Activated CD4-positive, alpha-beta T cell treated with anti-CD3 and anti-CD28 coated beads for 36 hours (primary cell): ENCODE measurements at regions not wholly inside any gene's neighbourhood (a gene's known extent, or its start where the extent isn't known, plus 50 kb on each side); places are given as distances from the start of the nearest gene placed in this dataset.

Experiments used
- ATAC-seq: fragments of 200-7000 bp; cut with Tn5 transposase; one replicate; pipeline ENCODE4 v1.10.0; 2021; ENCODE audit warnings: mild to moderate bottlenecking, moderate library complexity
- CTCF ChIA-PET: fragments of 350-600 bp; sonication (Branson Sonifier 250); formaldehyde crosslinking; loops from one replicate; lab custom pipeline; 2021; ENCODE audit warnings: antibody characterized with exemption; lab: Charles Lee
- POLR2A ChIA-PET: fragments of 350-600 bp; sonication (Branson Sonifier 250); formaldehyde crosslinking; loops from one replicate; lab custom pipeline; 2021; ENCODE audit warnings: antibody characterized with exemption, inconsistent platforms; lab: Charles Lee
- DNase-seq: peaks from one replicate; pipeline ENCODE4 v3.0.0-alpha.2; 2020
- H3K27ac Mint-ChIP-seq: one replicate; pipeline ENCODE4 v1.8.0; 2021; ENCODE audit warnings: mixed read lengths
- H3K27me3 Mint-ChIP-seq: one replicate; pipeline ENCODE4 v1.8.0; 2021; ENCODE audit warnings: mixed read lengths
- H3K36me3 Mint-ChIP-seq: one replicate; pipeline ENCODE4 v1.8.0; 2021; ENCODE audit warnings: low read depth, mixed read lengths
- H3K4me1 Mint-ChIP-seq: one replicate; pipeline ENCODE4 v1.8.0; 2021; ENCODE audit warnings: mixed read lengths
- H3K4me3 Mint-ChIP-seq: one replicate; pipeline ENCODE4 v1.8.0; 2021; ENCODE audit warnings: mild to moderate bottlenecking, moderate library complexity, mixed read lengths
- H3K9me3 Mint-ChIP-seq: one replicate; pipeline ENCODE4 v1.8.0; 2021; ENCODE audit warnings: low read depth, mixed read lengths
- intact Hi-C, 2 experiments: fragments of 100-400 bp; cut with DNase I in 1 of 2; cut with micrococcal nuclease in 1 of 2; formaldehyde crosslinking; loops; one replicate each; pipeline versions ENCODE4 v1.14.2 to v1.15.1; 2022 to 2024; cut with DNase I, micrococcal nuclease

GRCh38 chr13:89255844-89256406, 1584.8 kb downstream of the SLITRK5 start:
- Mint-ChIP-seq H3K27me3 (no peaks in the 10 kb centered on the region), H3K4me1 (no peaks in the 10 kb centered on the region), H3K9me3 (peaks cover 24% of the 10 kb centered on the region), H3K27ac (no peak overlapping the region), H3K36me3 (no peaks in the 10 kb centered on the region), H3K4me3 (no peak overlapping the region)
- ATAC-seq = no peak
- CTCF ChIA-PET = no interaction called here
- DNase-seq = no peak
- POLR2A ChIA-PET = no interaction called here
- intact Hi-C loops = no loop called here

GRCh38 chr13:89267734-89268133, 1596.6 kb downstream of the SLITRK5 start:
- Mint-ChIP-seq H3K9me3 (peaks cover 10% of the 10 kb centered on the region), H3K27me3 (no peaks in the 10 kb centered on the region), H3K4me1 (no peaks in the 10 kb centered on the region), H3K4me3 (no peak overlapping the region), H3K27ac (no peak overlapping the region), H3K36me3 (no peaks in the 10 kb centered on the region)
- DNase-seq = no peak
- intact Hi-C loops = no loop called here
- ATAC-seq = no peak
- ChIA-PET CTCF (no interaction called here), POLR2A (no interaction called here)

- CTCF ChIA-PET = no interaction called here
- Mint-ChIP-seq H3K36me3 (no peaks in the 10 kb centered on the region), H3K9me3 (peaks cover 7% of the 10 kb centered on the region), H3K4me1 (no peaks in the 10 kb centered on the region), H3K27me3 (no peaks in the 10 kb centered on the region), H3K4me3 (no peak overlapping the region), H3K27ac (no peak overlapping the region)
- intact Hi-C loops = no loop called here
- no peak for DNase-seq
- POLR2A ChIA-PET = no interaction called here
- ATAC-seq = no peak
Measured at GRCh38 chr13:89269737-89270136, 1598.6 kb downstream of the SLITRK5 start.

GRCh38 chr13:89270736-89271135, 1599.6 kb downstream of the SLITRK5 start:
- ChIA-PET POLR2A (no interaction called here), CTCF (no interaction called here)
- no peak overlapping the region for H3K4me3 Mint-ChIP-seq

GRCh38 chr13:89279374-89279773, 1608.2 kb downstream of the SLITRK5 start:
- CTCF ChIA-PET = no interaction called here
- no peak for DNase-seq
- intact Hi-C loops = no loop called here
- Mint-ChIP-seq H3K27ac (no peak overlapping the region), H3K4me3 (no peak overlapping the region), H3K4me1 (no peaks in the 10 kb centered on the region), H3K36me3 (no peaks in the 10 kb centered on the region), H3K27me3 (no peaks in the 10 kb centered on the region), H3K9me3 (peaks cover 4% of the 10 kb centered on the region)
- ATAC-seq = no peak
- POLR2A ChIA-PET = no interaction called here

More at GRCh38 chr13:89270736-89271135, 1599.6 kb downstream of the SLITRK5 start:
- no peaks in the 10 kb centered on the region for H3K4me1 Mint-ChIP-seq
- no peaks in the 10 kb centered on the region for H3K27me3 Mint-ChIP-seq
- no peak overlapping the region for H3K27ac Mint-ChIP-seq
- ATAC-seq = no peak
- peaks cover 7% of the 10 kb centered on the region for H3K9me3 Mint-ChIP-seq
- intact Hi-C loops = no loop called here
- DNase-seq = no peak
- H3K36me3 Mint-ChIP-seq = no peaks in the 10 kb centered on the region

GRCh38 chr13:89281331-89281730, 1610.2 kb downstream of the SLITRK5 start:
- no peaks in the 10 kb centered on the region for H3K27me3 Mint-ChIP-seq
- no peak overlapping the region for H3K27ac Mint-ChIP-seq
- POLR2A ChIA-PET = no interaction called here
- intact Hi-C loops = no loop called here
- H3K4me1 Mint-ChIP-seq = no peaks in the 10 kb centered on the region
- ATAC-seq (no peak), DNase-seq (no peak)
- H3K4me3 Mint-ChIP-seq = no peak overlapping the region
- H3K36me3 Mint-ChIP-seq = no peaks in the 10 kb centered on the region
- CTCF ChIA-PET = no interaction called here
- peaks cover 4% of the 10 kb centered on the region for H3K9me3 Mint-ChIP-seq

- DNase-seq (no peak), ATAC-seq (no peak)
- intact Hi-C loops = no loop called here
- H3K36me3 Mint-ChIP-seq = no peaks in the 10 kb centered on the region
- H3K4me1 Mint-ChIP-seq = no peaks in the 10 kb centered on the region
- ChIA-PET POLR2A (no interaction called here), CTCF (no interaction called here)
- no peaks in the 10 kb centered on the region for H3K27me3 Mint-ChIP-seq
- peaks cover 7% of the 10 kb centered on the region for H3K9me3 Mint-ChIP-seq
- no peak overlapping the region for H3K4me3 Mint-ChIP-seq
- no peak overlapping the region for H3K27ac Mint-ChIP-seq
Measured at GRCh38 chr13:89282241-89282640, 1611.1 kb downstream of the SLITRK5 start.

GRCh38 chr13:89287381-89287780, 1616.2 kb downstream of the SLITRK5 start:
- no peaks in the 10 kb centered on the region for H3K27me3 Mint-ChIP-seq
- no peak overlapping the region for H3K27ac Mint-ChIP-seq
- ChIA-PET CTCF (no interaction called here), POLR2A (no interaction called here)
- H3K36me3 Mint-ChIP-seq = no peaks in the 10 kb centered on the region
- intact Hi-C loops = no loop called here
- DNase-seq = no peak
- H3K4me1 Mint-ChIP-seq = no peaks in the 10 kb centered on the region
- no peak overlapping the region for H3K4me3 Mint-ChIP-seq
- peaks cover 9% of the 10 kb centered on the region for H3K9me3 Mint-ChIP-seq
- no peak for ATAC-seq

- Mint-ChIP-seq H3K4me1 (no peaks in the 10 kb centered on the region), H3K4me3 (no peak overlapping the region), H3K36me3 (no peaks in the 10 kb centered on the region), H3K27me3 (no peaks in the 10 kb centered on the region), H3K27ac (no peak overlapping the region), H3K9me3 (peaks cover 9% of the 10 kb centered on the region)
- ChIA-PET CTCF (no interaction called here), POLR2A (no interaction called here)
- intact Hi-C loops = no loop called here
- no peak for DNase-seq
- no peak for ATAC-seq
Measured at GRCh38 chr13:89294115-89294867, 1623.1 kb downstream of the SLITRK5 start.

- no peak for DNase-seq
- Mint-ChIP-seq H3K4me1 (no peaks in the 10 kb centered on the region), H3K27ac (no peak overlapping the region), H3K36me3 (no peaks in the 10 kb centered on the region), H3K4me3 (no peak overlapping the region), H3K27me3 (no peaks in the 10 kb centered on the region), H3K9me3 (peaks cover 11% of the 10 kb centered on the region)
- ChIA-PET POLR2A (no interaction called here), CTCF (no interaction called here)
- intact Hi-C loops = no loop called here
- no peak for ATAC-seq
Measured at GRCh38 chr13:89307278-89307677, 1636.1 kb downstream of the SLITRK5 start.

- no peak for ATAC-seq
Measured at GRCh38 chr13:89310943-89311672, 1639.9 kb downstream of the SLITRK5 start.

GRCh38 chr13:89315287-89315686, 1644.1 kb downstream of the SLITRK5 start:
- no peaks in the 10 kb centered on the region for H3K36me3 Mint-ChIP-seq
- ChIA-PET POLR2A (no interaction called here), CTCF (no interaction called here)
- ATAC-seq (no peak), DNase-seq (no peak)
- intact Hi-C loops = no loop called here
- H3K27me3 Mint-ChIP-seq = no peaks in the 10 kb centered on the region
- no peaks in the 10 kb centered on the region for H3K4me1 Mint-ChIP-seq
- no peak overlapping the region for H3K27ac Mint-ChIP-seq
- H3K4me3 Mint-ChIP-seq = no peak overlapping the region
- peaks cover 3% of the 10 kb centered on the region for H3K9me3 Mint-ChIP-seq

More at GRCh38 chr13:89310943-89311672, 1639.9 kb downstream of the SLITRK5 start:
- H3K4me1 Mint-ChIP-seq = no peaks in the 10 kb centered on the region
- peaks cover 4% of the 10 kb centered on the region for H3K9me3 Mint-ChIP-seq
- intact Hi-C loops = no loop called here
- no peak overlapping the region for H3K27ac Mint-ChIP-seq
- ChIA-PET POLR2A (no interaction called here), CTCF (no interaction called here)
- no peak for DNase-seq
- H3K4me3 Mint-ChIP-seq = no peak overlapping the region
- no peaks in the 10 kb centered on the region for H3K27me3 Mint-ChIP-seq
- no peaks in the 10 kb centered on the region for H3K36me3 Mint-ChIP-seq
